Natural killer cell (primary cell): ENCODE measurements at regions not wholly inside any gene's neighbourhood (a gene's known extent, or its start where the extent isn't known, plus 50 kb on each side); places are given as distances from the start of the nearest gene placed in this dataset.

Experiments used
- ATAC-seq, 3 donors: fragments of 150-1000 bp in 2 of 3; fragments of 200-7000 bp in 1 of 3; cut with Tn5 transposase; 1 replicate in 1 of 3; 2 replicates in 2 of 3; pipeline ENCODE4 v1.10.0; 2021; ENCODE audit warnings: mild to moderate bottlenecking in 2 of 3, moderate library complexity in 2 of 3
- DNase-seq, 2 donors: peaks; one replicate each; pipeline versions ENCODE4 v3.0.0 to v3.0.0-alpha.2; 2013 to 2021; ENCODE audit warnings: mixed read lengths in 1 of 2
- H3K27ac ChIP-seq: one replicate; pipeline ENCODE4 v1.5.1; 2013; ENCODE audit warnings: mild to moderate bottlenecking, low read length
- H3K27me3 ChIP-seq: one replicate; pipeline ENCODE4 v1.6.1; 2013; ENCODE audit warnings: low read length; ENCODE audit not compliant: control insufficient read depth, insufficient read depth
- H3K36me3 ChIP-seq: one replicate; pipeline ENCODE4 v1.6.1; 2013; ENCODE audit warnings: low read length; ENCODE audit not compliant: control insufficient read depth, insufficient read depth
- H3K4me1 ChIP-seq: one replicate; pipeline ENCODE4 v1.6.1; 2013; ENCODE audit warnings: low read length; ENCODE audit not compliant: control insufficient read depth, insufficient read depth
- H3K4me3 ChIP-seq: one replicate; pipeline ENCODE4 v1.5.1; 2013; ENCODE audit warnings: low read length
- H3K9me3 ChIP-seq: one replicate; pipeline ENCODE4 v1.6.1; 2013; ENCODE audit warnings: low read length; ENCODE audit not compliant: control insufficient read depth, insufficient read depth
- H3K27ac Mint-ChIP-seq, 2 donors: one replicate each; pipeline ENCODE4 v1.8.0; 2022; ENCODE audit warnings: mild to moderate bottlenecking in 2 of 2, mixed read lengths in 2 of 2, moderate library complexity in 1 of 2
- H3K27me3 Mint-ChIP-seq, 2 donors: one replicate each; pipeline ENCODE4 v1.8.0; 2022; ENCODE audit warnings: low read depth in 2 of 2, mixed read lengths in 2 of 2
- H3K36me3 Mint-ChIP-seq: one replicate; pipeline ENCODE4 v1.8.0; 2022; ENCODE audit warnings: mixed read lengths
- H3K4me1 Mint-ChIP-seq, 2 donors: one replicate each; pipeline ENCODE4 v1.8.0; 2022; ENCODE audit warnings: mixed read lengths in 2 of 2
- H3K4me3 Mint-ChIP-seq: one replicate; pipeline ENCODE4 v1.8.0; 2022; ENCODE audit warnings: mild to moderate bottlenecking, moderate library complexity, mixed read lengths
- H3K9me3 Mint-ChIP-seq, 2 donors: one replicate each; pipeline ENCODE4 v1.8.0; 2022; ENCODE audit warnings: mixed read lengths in 2 of 2
- WGBS: methylation state at CpG from one replicate; pipeline ENCODE4 v1.1.7; 2013; ENCODE audit warnings: missing lambda C conversion rate; ENCODE audit not compliant: insufficient coverage; 5-methylcytosine and 5-hydroxymethylcytosine counted together
- intact Hi-C: fragments of 100-400 bp; cut with micrococcal nuclease; formaldehyde crosslinking; loops from one replicate; pipeline ENCODE4 v1.14.2; 2022
- TF ChIP-seq, protein P1 (sequence below): fragments of 200-600 bp; IDR thresholded peaks from one replicate; pipeline ENCODE4 v1.8.0; 2022; ENCODE audit warnings: antibody characterized with exemption

GRCh38 chr22:44391481-44392445, 79.0 kb upstream of the SHISAL1 start:
- Histone ChIP-seq H3K27ac (no peak overlapping the region), H3K4me3 (no peak overlapping the region), H3K4me1 (no peaks in the 10 kb centered on the region), H3K27me3 (no peaks in the 10 kb centered on the region), H3K36me3 (no peaks in the 10 kb centered on the region), H3K9me3 (no peaks in the 10 kb centered on the region)
- no peak overlapping the region for H3K4me3 Mint-ChIP-seq
- no peak for ATAC-seq
- intact Hi-C loops = no loop called here
- H3K27ac Mint-ChIP-seq = no peak overlapping the region
- DNase-seq = no peak
- no peaks in the 10 kb centered on the region for H3K4me1 Mint-ChIP-seq
- TF ChIP-seq, protein P1, sequence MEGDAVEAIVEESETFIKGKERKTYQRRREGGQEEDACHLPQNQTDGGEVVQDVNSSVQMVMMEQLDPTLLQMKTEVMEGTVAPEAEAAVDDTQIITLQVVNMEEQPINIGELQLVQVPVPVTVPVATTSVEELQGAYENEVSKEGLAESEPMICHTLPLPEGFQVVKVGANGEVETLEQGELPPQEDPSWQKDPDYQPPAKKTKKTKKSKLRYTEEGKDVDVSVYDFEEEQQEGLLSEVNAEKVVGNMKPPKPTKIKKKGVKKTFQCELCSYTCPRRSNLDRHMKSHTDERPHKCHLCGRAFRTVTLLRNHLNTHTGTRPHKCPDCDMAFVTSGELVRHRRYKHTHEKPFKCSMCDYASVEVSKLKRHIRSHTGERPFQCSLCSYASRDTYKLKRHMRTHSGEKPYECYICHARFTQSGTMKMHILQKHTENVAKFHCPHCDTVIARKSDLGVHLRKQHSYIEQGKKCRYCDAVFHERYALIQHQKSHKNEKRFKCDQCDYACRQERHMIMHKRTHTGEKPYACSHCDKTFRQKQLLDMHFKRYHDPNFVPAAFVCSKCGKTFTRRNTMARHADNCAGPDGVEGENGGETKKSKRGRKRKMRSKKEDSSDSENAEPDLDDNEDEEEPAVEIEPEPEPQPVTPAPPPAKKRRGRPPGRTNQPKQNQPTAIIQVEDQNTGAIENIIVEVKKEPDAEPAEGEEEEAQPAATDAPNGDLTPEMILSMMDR = no peak
- H3K36me3 Mint-ChIP-seq = no peaks in the 10 kb centered on the region
- H3K9me3 Mint-ChIP-seq = no peaks in the 10 kb centered on the region
- 75% methylated on average over 23 of the region's 23 CpGs for WGBS
- H3K27me3 Mint-ChIP-seq = peaks cover 0 to 16% of the 10 kb centered on the region in 2 donors

DNA sequence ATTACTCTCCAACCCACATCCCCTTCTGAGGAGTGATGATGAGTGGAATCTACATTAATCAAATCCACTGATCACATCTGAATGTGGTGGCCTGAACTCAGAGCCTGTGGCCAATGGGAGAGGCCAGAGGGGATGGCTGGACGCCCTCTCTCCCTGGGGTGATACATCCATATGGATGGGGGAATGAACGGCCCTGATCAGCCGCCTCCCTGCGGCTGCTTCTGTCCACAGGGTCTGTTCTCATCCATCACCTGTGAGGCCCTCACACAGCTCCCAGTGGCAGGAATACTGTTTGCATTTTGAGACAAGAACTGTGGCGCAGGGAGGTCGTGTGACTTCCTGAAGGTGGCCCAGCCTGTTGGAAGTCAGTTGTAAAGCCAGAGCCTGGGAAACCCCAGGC, 78.3 kb upstream of the SHISAL1 start:
- no peak overlapping the region for H3K4me3 Mint-ChIP-seq
- WGBS = 84% methylated on average over 6 of the region's 6 CpGs
- DNase-seq = no peak

GRCh38 chr22:44390613-44390970, 77.8 kb upstream of the SHISAL1 start:
- H3K36me3 ChIP-seq = no peaks in the 10 kb centered on the region
- H3K27ac ChIP-seq = no peak overlapping the region
- DNase-seq = no peak
- H3K27me3 ChIP-seq = no peaks in the 10 kb centered on the region
- no peaks in the 10 kb centered on the region for H3K4me1 ChIP-seq
- H3K4me1 Mint-ChIP-seq = no peaks in the 10 kb centered on the region
- TF ChIP-seq, protein P1 = no peak
- H3K27ac Mint-ChIP-seq = no peak overlapping the region
- WGBS = 88% methylated on average over 9 of the region's 9 CpGs
- no peak overlapping the region for H3K4me3 Mint-ChIP-seq
- no peak for ATAC-seq
- intact Hi-C loops = no loop called here
- peaks cover 0 to 21% of the 10 kb centered on the region in 2 donors for H3K27me3 Mint-ChIP-seq
- no peak overlapping the region for H3K4me3 ChIP-seq
- H3K9me3 ChIP-seq = no peaks in the 10 kb centered on the region
- no peaks in the 10 kb centered on the region for H3K36me3 Mint-ChIP-seq
- no peaks in the 10 kb centered on the region for H3K9me3 Mint-ChIP-seq

More for the DNA sequence above, 78.3 kb upstream of the SHISAL1 start:
- Histone ChIP-seq H3K27me3 (no peaks in the 10 kb centered on the region), H3K4me1 (no peaks in the 10 kb centered on the region), H3K4me3 (no peak overlapping the region), H3K9me3 (no peaks in the 10 kb centered on the region), H3K36me3 (no peaks in the 10 kb centered on the region), H3K27ac (no peak overlapping the region)
- Mint-ChIP-seq H3K9me3 (no peaks in the 10 kb centered on the region), H3K4me1 (no peaks in the 10 kb centered on the region), H3K27ac (no peak overlapping the region), H3K27me3 (peaks cover 0 to 21% of the 10 kb centered on the region in 2 donors), H3K36me3 (no peaks in the 10 kb centered on the region)
- ATAC-seq = no peak
- TF ChIP-seq, protein P1 = no peak
- intact Hi-C loops = no loop called here
